Astrocyte (in vitro differentiated cells and primary cell): ENCODE measurements at regions not wholly inside any gene's neighbourhood (a gene's known extent, or its start where the extent isn't known, plus 50 kb on each side); places are given as distances from the start of the nearest gene placed in this dataset.
"Not testable (repeated sequence)": the region's sequence is repeated elsewhere in the genome, so short reads cannot be mapped to it uniquely, and the experiment has no call there.

Experiments used
- EZH2 ChIP-seq: IDR thresholded peaks from 2 replicates; pipeline ENCODE4 v1.6.1; 2012; ENCODE audit warnings: mild to moderate bottlenecking, low read length, inconsistent platforms; ENCODE audit not compliant: insufficient read depth
- TF ChIP-seq, protein P1 (sequence below): IDR thresholded peaks from 2 replicates; pipeline ENCODE4 v1.5.1; 2011; ENCODE audit warnings: low read depth, mild to moderate bottlenecking, inconsistent platforms, low read length, moderate library complexity; ENCODE audit not compliant: insufficient read depth

DNA sequence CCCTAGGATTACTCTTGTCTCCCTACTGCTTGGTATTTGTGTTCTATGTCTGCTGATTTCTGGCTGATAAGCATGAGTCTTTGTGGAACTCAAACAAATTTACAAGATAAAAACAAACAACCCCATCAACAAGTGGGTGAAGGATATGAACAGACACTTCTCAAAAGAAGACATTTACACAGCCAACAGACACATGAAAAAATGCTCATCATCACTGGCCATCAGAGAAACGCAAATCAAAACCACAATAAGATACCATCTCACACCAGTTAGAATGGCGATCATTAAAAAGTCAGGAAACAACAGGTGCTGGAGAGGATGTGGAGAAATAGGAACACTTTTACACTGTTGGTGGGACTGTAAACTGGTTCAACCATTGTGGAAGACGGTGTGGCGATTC, 81.5 kb upstream of the GAS1 start:
- TF ChIP-seq, protein P1, sequence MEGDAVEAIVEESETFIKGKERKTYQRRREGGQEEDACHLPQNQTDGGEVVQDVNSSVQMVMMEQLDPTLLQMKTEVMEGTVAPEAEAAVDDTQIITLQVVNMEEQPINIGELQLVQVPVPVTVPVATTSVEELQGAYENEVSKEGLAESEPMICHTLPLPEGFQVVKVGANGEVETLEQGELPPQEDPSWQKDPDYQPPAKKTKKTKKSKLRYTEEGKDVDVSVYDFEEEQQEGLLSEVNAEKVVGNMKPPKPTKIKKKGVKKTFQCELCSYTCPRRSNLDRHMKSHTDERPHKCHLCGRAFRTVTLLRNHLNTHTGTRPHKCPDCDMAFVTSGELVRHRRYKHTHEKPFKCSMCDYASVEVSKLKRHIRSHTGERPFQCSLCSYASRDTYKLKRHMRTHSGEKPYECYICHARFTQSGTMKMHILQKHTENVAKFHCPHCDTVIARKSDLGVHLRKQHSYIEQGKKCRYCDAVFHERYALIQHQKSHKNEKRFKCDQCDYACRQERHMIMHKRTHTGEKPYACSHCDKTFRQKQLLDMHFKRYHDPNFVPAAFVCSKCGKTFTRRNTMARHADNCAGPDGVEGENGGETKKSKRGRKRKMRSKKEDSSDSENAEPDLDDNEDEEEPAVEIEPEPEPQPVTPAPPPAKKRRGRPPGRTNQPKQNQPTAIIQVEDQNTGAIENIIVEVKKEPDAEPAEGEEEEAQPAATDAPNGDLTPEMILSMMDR, result not testable (repeated sequence)
- not testable (repeated sequence) for TF ChIP-seq EZH2
